ENCODE measurements at regions not wholly inside any gene's neighbourhood (a gene's known extent, or its start where the extent isn't known, plus 50 kb on each side); places are given as distances from the start of the nearest gene placed in this dataset.

DNA sequence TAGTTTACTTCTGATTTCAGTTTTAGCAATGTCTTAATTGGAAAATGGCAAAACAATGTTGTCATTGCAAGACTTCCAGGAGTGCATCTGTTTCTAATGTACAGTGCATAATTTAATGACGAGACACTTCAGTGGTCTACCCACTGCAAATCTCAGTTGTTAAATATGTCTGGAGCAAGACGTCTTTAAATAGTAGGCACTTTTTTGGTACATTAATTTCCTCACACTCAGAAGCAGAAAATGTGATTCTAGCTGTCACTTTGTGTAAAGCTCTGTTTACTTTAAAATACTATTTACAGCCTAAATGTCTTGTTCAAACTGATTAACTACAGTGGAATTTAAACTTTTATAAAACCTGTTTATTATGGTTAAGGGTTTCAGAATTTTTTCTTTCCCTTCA is 815.5 kb downstream of the TLE1 start:
- Histone ChIP-seq H2AFZ (ENCODE audit: low read length, unreplicated experiment) (no peak overlapping the region), H3K4me1 (ENCODE audit: control insufficient read depth, insufficient read depth, low read length, unreplicated experiment) (peaks cover 12% of the 10 kb centered on the region), H3K27me3 (ENCODE audit: insufficient read depth, low read length) (no peaks in the 10 kb centered on the region), H3K4me3 (ENCODE audit: low read depth, low read length) (no peak overlapping the region), H3K79me2 (ENCODE audit: control insufficient read depth, insufficient read depth, low read length, unreplicated experiment) (no peaks in the 10 kb centered on the region), H3K36me3 (ENCODE audit: insufficient read depth, low read length) (no peaks in the 10 kb centered on the region), H3K27ac (ENCODE audit: low read depth, low read length) (peak overlapping the region; percentile 29)

DNA sequence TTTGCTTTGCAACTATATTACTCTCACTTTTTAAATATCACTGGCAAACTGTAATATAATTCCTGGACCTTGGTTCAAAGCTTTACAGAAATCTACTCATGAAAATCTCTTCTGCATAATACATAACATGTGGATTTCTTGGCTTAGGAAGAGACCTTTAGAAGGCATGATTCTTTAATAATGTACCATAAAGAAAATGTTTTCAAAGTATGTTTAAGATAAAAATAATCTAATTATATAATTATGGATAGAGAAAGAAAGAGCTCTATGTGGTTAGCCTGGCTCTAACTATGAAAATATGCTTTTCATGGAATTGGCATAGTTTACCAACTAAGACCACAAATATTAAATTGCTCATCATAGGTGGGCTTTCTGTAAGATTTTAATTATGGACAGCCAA is 817.8 kb downstream of the TLE1 start:
- Histone ChIP-seq H3K4me1 (ENCODE audit: control insufficient read depth, insufficient read depth, low read length, unreplicated experiment) (peaks cover 12% of the 10 kb centered on the region), H3K4me3 (ENCODE audit: low read depth, low read length) (no peak overlapping the region), H3K27ac (ENCODE audit: low read depth, low read length) (no peak overlapping the region), H3K27me3 (ENCODE audit: insufficient read depth, low read length) (no peaks in the 10 kb centered on the region), H3K79me2 (ENCODE audit: control insufficient read depth, insufficient read depth, low read length, unreplicated experiment) (no peaks in the 10 kb centered on the region), H3K36me3 (ENCODE audit: insufficient read depth, low read length) (no peaks in the 10 kb centered on the region), H2AFZ (ENCODE audit: low read length, unreplicated experiment) (no peak overlapping the region)

DNA sequence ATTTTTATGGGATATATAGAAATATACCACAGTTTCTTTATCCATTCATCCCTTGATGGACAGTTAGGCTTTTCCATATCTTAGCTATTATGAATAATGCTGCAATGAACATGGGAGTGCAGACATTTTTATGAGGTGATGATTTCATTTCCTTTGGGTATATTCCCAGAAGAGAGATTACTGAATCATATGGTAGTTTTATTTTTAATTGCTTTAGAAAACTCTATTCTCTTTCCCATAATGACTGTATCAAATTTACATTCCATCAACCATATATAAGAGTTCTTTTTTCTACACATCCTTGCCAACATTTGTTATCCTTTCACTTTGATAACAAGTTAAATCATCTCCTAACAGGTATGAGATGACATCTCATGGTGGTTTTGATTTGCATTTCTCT is 821.6 kb downstream of the TLE1 start:
- Histone ChIP-seq H3K27ac (ENCODE audit: low read depth, low read length) (peak overlapping the region; percentile 68; the same call in 1 of the 2 replicates), H3K79me2 (ENCODE audit: control insufficient read depth, insufficient read depth, low read length, unreplicated experiment) (no peaks in the 10 kb centered on the region), H3K4me1 (ENCODE audit: control insufficient read depth, insufficient read depth, low read length, unreplicated experiment) (no peaks in the 10 kb centered on the region), H3K36me3 (ENCODE audit: insufficient read depth, low read length) (no peaks in the 10 kb centered on the region), H3K27me3 (ENCODE audit: insufficient read depth, low read length) (no peaks in the 10 kb centered on the region), H3K4me3 (ENCODE audit: low read depth, low read length) (peak overlapping the region; percentile 24; the same call in 1 of the 2 replicates), H2AFZ (ENCODE audit: low read length, unreplicated experiment) (no peak overlapping the region)

- no peaks in the 10 kb centered on the region for H3K4me1 ChIP-seq (ENCODE audit: control insufficient read depth, insufficient read depth, low read length, unreplicated experiment)
- no peaks in the 10 kb centered on the region for H3K27me3 ChIP-seq (ENCODE audit: insufficient read depth, low read length)
- no peaks in the 10 kb centered on the region for H3K79me2 ChIP-seq (ENCODE audit: control insufficient read depth, insufficient read depth, low read length, unreplicated experiment)
- H3K27ac ChIP-seq (ENCODE audit: low read depth, low read length): peak overlapping the region; percentile 68
- no peaks in the 10 kb centered on the region for H3K36me3 ChIP-seq (ENCODE audit: insufficient read depth, low read length)
- H3K4me3 ChIP-seq (ENCODE audit: low read depth, low read length): no peak overlapping the region
- H2AFZ ChIP-seq (ENCODE audit: low read length, unreplicated experiment): no peak overlapping the region
Observed at GRCh38 chr9:80866576-80867227, 822.6 kb downstream of the TLE1 start.

- no peaks in the 10 kb centered on the region for H3K27me3 ChIP-seq (ENCODE audit: insufficient read depth, low read length)
- H3K79me2 ChIP-seq (ENCODE audit: control insufficient read depth, insufficient read depth, low read length, unreplicated experiment): no peaks in the 10 kb centered on the region
- peak overlapping the region; percentile 50 for H3K27ac ChIP-seq (ENCODE audit: low read depth, low read length)
- no peak overlapping the region for H2AFZ ChIP-seq (ENCODE audit: low read length, unreplicated experiment)
- no peaks in the 10 kb centered on the region for H3K4me1 ChIP-seq (ENCODE audit: control insufficient read depth, insufficient read depth, low read length, unreplicated experiment)
- no peaks in the 10 kb centered on the region for H3K36me3 ChIP-seq (ENCODE audit: insufficient read depth, low read length)
- no peak overlapping the region for H3K4me3 ChIP-seq (ENCODE audit: low read depth, low read length)
Observed at GRCh38 chr9:80866121-80866520, 823.2 kb downstream of the TLE1 start.

DNA sequence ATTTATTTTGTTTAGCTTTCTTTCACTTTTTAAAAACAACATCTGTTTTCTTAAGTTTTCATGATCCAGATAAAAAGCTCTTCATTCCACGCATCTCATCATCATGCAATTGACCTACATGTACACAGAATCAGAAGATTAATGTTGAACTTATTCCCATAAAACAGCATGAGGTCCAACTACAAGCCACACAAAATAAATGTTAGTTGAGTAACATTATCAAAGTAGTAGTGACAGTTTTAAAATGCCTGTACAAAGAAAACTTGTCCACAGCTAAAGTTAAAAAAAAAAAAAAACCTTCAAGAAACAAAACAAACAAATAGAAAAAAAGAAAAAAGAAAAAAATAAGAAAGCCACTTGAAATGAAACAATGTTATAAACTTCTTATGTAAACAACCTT is 846.3 kb downstream of the TLE1 start:
- Histone ChIP-seq H3K4me3 (ENCODE audit: low read depth, low read length) (no peak overlapping the region), H2AFZ (ENCODE audit: low read length, unreplicated experiment) (no peak overlapping the region), H3K27me3 (ENCODE audit: insufficient read depth, low read length) (no peaks in the 10 kb centered on the region), H3K4me1 (ENCODE audit: control insufficient read depth, insufficient read depth, low read length, unreplicated experiment) (no peaks in the 10 kb centered on the region), H3K79me2 (ENCODE audit: control insufficient read depth, insufficient read depth, low read length, unreplicated experiment) (no peaks in the 10 kb centered on the region), H3K36me3 (ENCODE audit: insufficient read depth, low read length) (no peaks in the 10 kb centered on the region), H3K27ac (ENCODE audit: low read depth, low read length) (no peak overlapping the region)

- Histone ChIP-seq H2AFZ (ENCODE audit: low read length, unreplicated experiment) (no peak overlapping the region), H3K79me2 (ENCODE audit: control insufficient read depth, insufficient read depth, low read length, unreplicated experiment) (no peaks in the 10 kb centered on the region), H3K27me3 (ENCODE audit: insufficient read depth, low read length) (no peaks in the 10 kb centered on the region), H3K27ac (ENCODE audit: low read depth, low read length) (no peak overlapping the region), H3K36me3 (ENCODE audit: insufficient read depth, low read length) (no peaks in the 10 kb centered on the region), H3K4me1 (ENCODE audit: control insufficient read depth, insufficient read depth, low read length, unreplicated experiment) (no peaks in the 10 kb centered on the region), H3K4me3 (ENCODE audit: low read depth, low read length) (no peak overlapping the region)
Observed at GRCh38 chr9:80842389-80842788, 847.0 kb downstream of the TLE1 start.

DNA sequence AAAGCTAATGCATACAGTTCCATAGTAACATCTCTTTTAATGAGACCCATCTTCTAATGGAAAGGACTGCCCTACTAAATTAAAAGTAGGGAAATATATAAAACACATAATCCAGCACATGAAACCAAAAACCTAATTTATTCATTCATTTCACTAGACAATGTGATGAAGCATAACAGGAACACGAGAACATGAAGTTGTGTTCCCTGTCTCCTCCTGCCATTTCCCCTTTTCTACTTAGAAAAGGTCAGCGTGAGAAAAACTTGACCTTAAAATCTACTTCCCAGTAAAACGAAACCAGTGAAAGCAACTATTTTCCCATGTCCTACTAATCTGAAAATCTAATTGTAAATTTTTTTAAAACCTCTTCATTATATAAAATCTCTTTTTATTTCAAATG is 847.5 kb downstream of the TLE1 start:
- H3K27ac ChIP-seq (ENCODE audit: low read depth, low read length): no peak overlapping the region
- H3K4me1 ChIP-seq (ENCODE audit: control insufficient read depth, insufficient read depth, low read length, unreplicated experiment): no peaks in the 10 kb centered on the region
- no peaks in the 10 kb centered on the region for H3K36me3 ChIP-seq (ENCODE audit: insufficient read depth, low read length)
- H2AFZ ChIP-seq (ENCODE audit: low read length, unreplicated experiment): no peak overlapping the region
- no peaks in the 10 kb centered on the region for H3K79me2 ChIP-seq (ENCODE audit: control insufficient read depth, insufficient read depth, low read length, unreplicated experiment)
- no peak overlapping the region for H3K4me3 ChIP-seq (ENCODE audit: low read depth, low read length)
- no peaks in the 10 kb centered on the region for H3K27me3 ChIP-seq (ENCODE audit: insufficient read depth, low read length)

- H3K36me3 ChIP-seq (ENCODE audit: insufficient read depth, low read length): no peaks in the 10 kb centered on the region
- H3K79me2 ChIP-seq (ENCODE audit: control insufficient read depth, insufficient read depth, low read length, unreplicated experiment): no peaks in the 10 kb centered on the region
- H2AFZ ChIP-seq (ENCODE audit: low read length, unreplicated experiment): no peak overlapping the region
- H3K27me3 ChIP-seq (ENCODE audit: insufficient read depth, low read length): no peaks in the 10 kb centered on the region
- H3K4me1 ChIP-seq (ENCODE audit: control insufficient read depth, insufficient read depth, low read length, unreplicated experiment): no peaks in the 10 kb centered on the region
- no peak overlapping the region for H3K27ac ChIP-seq (ENCODE audit: low read depth, low read length)
- H3K4me3 ChIP-seq (ENCODE audit: low read depth, low read length): no peak overlapping the region
Observed at GRCh38 chr9:80839821-80840675, 849.3 kb downstream of the TLE1 start.

- Histone ChIP-seq H3K4me3 (ENCODE audit: low read depth, low read length) (no peak overlapping the region), H3K4me1 (ENCODE audit: control insufficient read depth, insufficient read depth, low read length, unreplicated experiment) (no peaks in the 10 kb centered on the region), H3K27ac (ENCODE audit: low read depth, low read length) (no peak overlapping the region), H3K79me2 (ENCODE audit: control insufficient read depth, insufficient read depth, low read length, unreplicated experiment) (no peaks in the 10 kb centered on the region), H3K27me3 (ENCODE audit: insufficient read depth, low read length) (no peaks in the 10 kb centered on the region), H2AFZ (ENCODE audit: low read length, unreplicated experiment) (no peak overlapping the region), H3K36me3 (ENCODE audit: insufficient read depth, low read length) (no peaks in the 10 kb centered on the region)
Observed at GRCh38 chr9:80836013-80836412, 853.3 kb downstream of the TLE1 start.

DNA sequence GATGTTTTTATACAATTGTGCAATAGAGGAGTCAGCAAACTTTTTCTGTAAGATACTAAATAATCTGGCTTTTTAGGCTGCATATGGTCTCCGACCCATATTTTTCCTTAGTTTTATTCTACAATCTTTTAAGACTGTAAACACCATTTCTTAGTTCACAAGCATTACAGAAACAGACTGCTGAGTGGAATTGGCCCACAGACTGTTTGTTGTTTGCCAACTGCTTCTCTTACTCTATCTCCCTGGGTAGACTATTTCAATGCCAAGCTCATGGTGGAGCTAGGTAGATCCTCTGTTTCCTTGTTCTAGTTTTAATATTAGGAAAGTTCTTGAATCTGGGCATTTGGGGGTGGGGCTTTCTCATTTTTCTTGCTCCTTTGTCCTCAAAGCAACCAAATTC is 857.6 kb downstream of the TLE1 start:
- Histone ChIP-seq H3K79me2 (ENCODE audit: control insufficient read depth, insufficient read depth, low read length, unreplicated experiment) (no peaks in the 10 kb centered on the region), H3K4me3 (ENCODE audit: low read depth, low read length) (no peak overlapping the region), H2AFZ (ENCODE audit: low read length, unreplicated experiment) (no peak overlapping the region), H3K36me3 (ENCODE audit: insufficient read depth, low read length) (no peaks in the 10 kb centered on the region), H3K27ac (ENCODE audit: low read depth, low read length) (no peak overlapping the region), H3K27me3 (ENCODE audit: insufficient read depth, low read length) (no peaks in the 10 kb centered on the region), H3K4me1 (ENCODE audit: control insufficient read depth, insufficient read depth, low read length, unreplicated experiment) (no peaks in the 10 kb centered on the region)
